ENCODE measurements at regions not wholly inside any gene's neighbourhood (a gene's known extent, or its start where the extent isn't known, plus 50 kb on each side); places are given as distances from the start of the nearest gene placed in this dataset.

DNA sequence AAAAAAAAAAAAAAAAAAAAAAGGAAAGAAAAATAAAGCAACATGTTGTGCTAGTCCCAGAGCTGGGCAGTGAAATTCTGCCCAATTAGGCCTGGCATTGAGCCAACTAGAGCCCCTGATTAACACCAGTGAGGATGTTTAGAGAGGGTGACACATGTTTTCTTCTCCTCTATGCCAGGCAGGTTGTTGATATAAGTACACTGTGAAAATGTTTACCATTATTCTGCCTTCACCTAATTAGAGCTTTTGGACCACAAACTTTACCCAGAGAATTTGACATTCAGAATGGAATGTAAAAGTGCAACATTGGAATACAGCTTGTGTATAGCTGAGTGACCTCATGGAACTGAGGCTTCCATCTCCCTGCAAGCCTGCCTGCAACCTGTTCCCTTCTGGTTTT lies 62.0 kb upstream of the EPCAM start:
- no peak for TF ChIP-seq ZNF274 (IDR thresholded peaks at IDR 0.05; ENCODE audit: low read depth, low read length)
- TF ChIP-seq YY1 (IDR thresholded peaks at IDR 0.05; ENCODE audit: insufficient read depth, insufficient read length): no peak
